ENCODE measurements at regions not wholly inside any gene's neighbourhood (a gene's known extent, or its start where the extent isn't known, plus 50 kb on each side); places are given as distances from the start of the nearest gene placed in this dataset.

DNA sequence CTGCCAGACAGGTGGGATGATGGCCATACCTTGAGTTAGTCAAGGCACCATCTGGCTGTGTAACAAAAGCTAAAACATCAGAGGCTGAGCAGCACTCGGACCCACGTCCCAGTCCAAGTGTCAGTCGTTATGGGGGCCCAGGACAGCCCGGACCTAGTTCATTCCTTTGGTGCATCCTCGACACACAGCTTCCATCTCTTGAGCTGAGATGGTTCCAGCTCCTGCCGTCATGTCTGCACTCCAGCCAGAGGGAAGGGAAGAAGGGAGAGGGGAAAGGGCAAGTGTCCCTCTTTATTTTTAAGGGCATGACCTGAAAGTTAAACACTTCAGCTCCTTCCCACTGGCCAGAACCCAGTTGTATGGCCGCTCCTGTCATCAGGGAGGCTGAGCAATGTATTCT is 218.0 kb downstream of the SEC14L1 start:
- TF ChIP-seq, protein P1, sequence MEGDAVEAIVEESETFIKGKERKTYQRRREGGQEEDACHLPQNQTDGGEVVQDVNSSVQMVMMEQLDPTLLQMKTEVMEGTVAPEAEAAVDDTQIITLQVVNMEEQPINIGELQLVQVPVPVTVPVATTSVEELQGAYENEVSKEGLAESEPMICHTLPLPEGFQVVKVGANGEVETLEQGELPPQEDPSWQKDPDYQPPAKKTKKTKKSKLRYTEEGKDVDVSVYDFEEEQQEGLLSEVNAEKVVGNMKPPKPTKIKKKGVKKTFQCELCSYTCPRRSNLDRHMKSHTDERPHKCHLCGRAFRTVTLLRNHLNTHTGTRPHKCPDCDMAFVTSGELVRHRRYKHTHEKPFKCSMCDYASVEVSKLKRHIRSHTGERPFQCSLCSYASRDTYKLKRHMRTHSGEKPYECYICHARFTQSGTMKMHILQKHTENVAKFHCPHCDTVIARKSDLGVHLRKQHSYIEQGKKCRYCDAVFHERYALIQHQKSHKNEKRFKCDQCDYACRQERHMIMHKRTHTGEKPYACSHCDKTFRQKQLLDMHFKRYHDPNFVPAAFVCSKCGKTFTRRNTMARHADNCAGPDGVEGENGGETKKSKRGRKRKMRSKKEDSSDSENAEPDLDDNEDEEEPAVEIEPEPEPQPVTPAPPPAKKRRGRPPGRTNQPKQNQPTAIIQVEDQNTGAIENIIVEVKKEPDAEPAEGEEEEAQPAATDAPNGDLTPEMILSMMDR (tag by site-specific recombination; IDR thresholded peaks at IDR 0.05) = no peak
- TF ChIP-seq, protein P2, sequence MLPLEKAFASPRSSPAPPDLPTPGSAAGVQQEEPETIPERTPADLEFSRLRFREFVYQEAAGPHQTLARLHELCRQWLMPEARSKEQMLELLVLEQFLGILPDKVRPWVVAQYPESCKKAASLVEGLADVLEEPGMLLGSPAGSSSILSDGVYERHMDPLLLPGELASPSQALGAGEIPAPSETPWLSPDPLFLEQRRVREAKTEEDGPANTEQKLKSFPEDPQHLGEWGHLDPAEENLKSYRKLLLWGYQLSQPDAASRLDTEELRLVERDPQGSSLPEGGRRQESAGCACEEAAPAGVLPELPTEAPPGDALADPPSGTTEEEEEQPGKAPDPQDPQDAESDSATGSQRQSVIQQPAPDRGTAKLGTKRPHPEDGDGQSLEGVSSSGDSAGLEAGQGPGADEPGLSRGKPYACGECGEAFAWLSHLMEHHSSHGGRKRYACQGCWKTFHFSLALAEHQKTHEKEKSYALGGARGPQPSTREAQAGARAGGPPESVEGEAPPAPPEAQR (tag by site-specific recombination; IDR thresholded peaks at IDR 0.05) = no peak
